RWPE1 (cell line): ENCODE measurements at regions not wholly inside any gene's neighbourhood (a gene's known extent, or its start where the extent isn't known, plus 50 kb on each side); places are given as distances from the start of the nearest gene placed in this dataset.

Experiments used
- CTCF ChIA-PET: fragments of 350-600 bp; sonication (Branson Sonifier 250); formaldehyde crosslinking; extraction: SDS; loops from one replicate; lab custom pipeline; 2021; lab: Yijun Ruan, JAX
- POLR2A ChIA-PET: fragments of 400-600 bp; formaldehyde crosslinking; extraction: SDS; loops from one replicate; lab custom pipeline; 2020; ENCODE audit warnings: antibody characterized with exemption; ENCODE audit not compliant: low non-redundant PET; lab: Yijun Ruan, JAX
- DNase-seq: peaks from one replicate; pipeline ENCODE4 v3.0.0; 2012; ENCODE audit warnings: low spot score
- H3K27ac ChIP-seq: fragments of 450-650 bp; 2 replicates; pipeline ENCODE4 v1.5.1; 2017
- TF ChIP-seq, protein P1 (sequence below): fragments of 450-650 bp; conservative IDR thresholded peaks from 2 replicates; pipeline ENCODE4 v1.5.1; 2017; ENCODE audit warnings: low read depth, mild to moderate bottlenecking

DNA sequence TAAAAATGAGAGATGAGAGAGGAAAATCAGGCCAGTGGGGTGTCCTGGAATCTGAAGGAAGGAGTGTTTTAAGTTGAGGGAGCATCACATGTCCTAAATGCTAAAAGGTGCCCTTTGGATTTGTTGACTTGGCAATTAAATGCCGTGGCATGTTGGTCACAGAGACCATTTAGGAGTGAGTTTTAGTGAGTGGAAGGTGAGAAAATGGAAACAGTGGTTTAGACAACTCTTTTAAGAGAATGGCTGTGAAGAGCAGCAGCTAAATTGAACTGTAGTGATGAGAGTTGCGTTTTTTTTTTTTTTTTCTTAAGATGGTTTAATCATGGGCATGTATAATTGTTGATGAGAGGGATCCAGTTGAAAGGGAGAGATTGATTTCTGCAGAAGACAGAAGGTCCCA, 95.0 kb downstream of the S1PR1 start:
- ChIA-PET POLR2A (no interaction called here), CTCF (no interaction called here)
- H3K27ac ChIP-seq: no peak overlapping the region
- TF ChIP-seq, protein P1, sequence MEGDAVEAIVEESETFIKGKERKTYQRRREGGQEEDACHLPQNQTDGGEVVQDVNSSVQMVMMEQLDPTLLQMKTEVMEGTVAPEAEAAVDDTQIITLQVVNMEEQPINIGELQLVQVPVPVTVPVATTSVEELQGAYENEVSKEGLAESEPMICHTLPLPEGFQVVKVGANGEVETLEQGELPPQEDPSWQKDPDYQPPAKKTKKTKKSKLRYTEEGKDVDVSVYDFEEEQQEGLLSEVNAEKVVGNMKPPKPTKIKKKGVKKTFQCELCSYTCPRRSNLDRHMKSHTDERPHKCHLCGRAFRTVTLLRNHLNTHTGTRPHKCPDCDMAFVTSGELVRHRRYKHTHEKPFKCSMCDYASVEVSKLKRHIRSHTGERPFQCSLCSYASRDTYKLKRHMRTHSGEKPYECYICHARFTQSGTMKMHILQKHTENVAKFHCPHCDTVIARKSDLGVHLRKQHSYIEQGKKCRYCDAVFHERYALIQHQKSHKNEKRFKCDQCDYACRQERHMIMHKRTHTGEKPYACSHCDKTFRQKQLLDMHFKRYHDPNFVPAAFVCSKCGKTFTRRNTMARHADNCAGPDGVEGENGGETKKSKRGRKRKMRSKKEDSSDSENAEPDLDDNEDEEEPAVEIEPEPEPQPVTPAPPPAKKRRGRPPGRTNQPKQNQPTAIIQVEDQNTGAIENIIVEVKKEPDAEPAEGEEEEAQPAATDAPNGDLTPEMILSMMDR: no peak
- DNase-seq: no peak

DNA sequence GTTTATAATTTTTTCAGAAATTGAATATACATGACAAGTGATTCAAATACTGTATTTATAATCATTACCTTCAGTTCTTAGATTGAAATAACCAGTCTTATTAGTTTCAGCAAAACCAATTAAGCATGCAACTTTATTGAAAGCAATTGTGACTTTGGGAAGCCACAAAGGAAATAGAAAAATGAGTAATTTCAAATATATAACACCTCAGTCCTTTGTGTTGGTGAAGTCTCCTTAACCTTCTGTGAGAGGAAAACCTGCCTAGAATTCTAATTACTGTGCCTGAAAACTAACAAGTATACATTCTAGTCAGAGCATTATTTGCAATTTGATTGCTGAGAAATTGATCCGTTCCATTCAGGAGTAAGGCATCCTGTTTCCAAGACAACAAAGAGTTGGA, 95.8 kb downstream of the S1PR1 start:
- ChIA-PET CTCF (no interaction called here), POLR2A (no interaction called here)
- H3K27ac ChIP-seq: no peak overlapping the region
- DNase-seq: no peak
- TF ChIP-seq, protein P1: no peak

DNA sequence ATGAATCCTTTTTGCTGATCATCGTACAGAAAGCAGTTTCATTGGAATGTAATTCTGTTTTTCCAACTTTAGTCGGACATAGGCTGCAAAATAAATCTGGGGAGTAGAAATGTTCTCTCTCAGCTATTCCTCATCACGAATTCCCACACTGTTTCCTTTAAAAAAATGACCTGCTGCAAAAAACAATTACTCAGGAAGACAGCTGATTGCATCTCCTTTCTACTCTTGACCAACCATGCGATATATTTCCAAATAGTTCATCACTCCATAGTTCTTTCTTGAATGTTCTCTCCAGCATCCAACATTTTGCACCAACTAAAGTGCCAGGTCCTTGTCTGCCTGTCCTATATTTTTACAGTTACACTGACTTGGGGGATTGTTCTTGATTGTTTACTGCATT, 96.4 kb downstream of the S1PR1 start:
- DNase-seq: no peak
- TF ChIP-seq, protein P1: no peak
- CTCF ChIA-PET: no interaction called here
- H3K27ac ChIP-seq: no peak overlapping the region
- POLR2A ChIA-PET: no interaction called here

DNA sequence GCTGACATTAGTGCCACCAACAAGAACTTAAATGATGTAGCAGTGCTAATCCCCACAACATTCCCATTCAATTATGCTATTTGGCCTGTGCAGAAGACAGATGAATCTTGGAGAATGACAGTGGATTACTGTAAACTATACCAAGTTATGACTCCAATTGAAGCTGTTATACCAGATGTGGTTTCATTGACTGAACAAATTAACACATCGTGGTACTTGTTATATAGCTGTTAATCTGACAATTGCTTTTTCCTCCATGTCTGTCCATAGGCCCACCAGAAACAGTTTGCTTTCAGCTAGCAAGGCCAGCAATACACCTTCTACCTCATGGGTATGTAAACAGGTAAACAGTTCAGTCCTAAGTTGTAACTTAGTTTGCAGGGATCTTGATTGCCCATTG, 101.1 kb downstream of the S1PR1 start:
- DNase-seq: no peak
- H3K27ac ChIP-seq: no peak overlapping the region
- TF ChIP-seq, protein P1: no peak
- ChIA-PET CTCF (no interaction called here), POLR2A (no interaction called here)

DNA sequence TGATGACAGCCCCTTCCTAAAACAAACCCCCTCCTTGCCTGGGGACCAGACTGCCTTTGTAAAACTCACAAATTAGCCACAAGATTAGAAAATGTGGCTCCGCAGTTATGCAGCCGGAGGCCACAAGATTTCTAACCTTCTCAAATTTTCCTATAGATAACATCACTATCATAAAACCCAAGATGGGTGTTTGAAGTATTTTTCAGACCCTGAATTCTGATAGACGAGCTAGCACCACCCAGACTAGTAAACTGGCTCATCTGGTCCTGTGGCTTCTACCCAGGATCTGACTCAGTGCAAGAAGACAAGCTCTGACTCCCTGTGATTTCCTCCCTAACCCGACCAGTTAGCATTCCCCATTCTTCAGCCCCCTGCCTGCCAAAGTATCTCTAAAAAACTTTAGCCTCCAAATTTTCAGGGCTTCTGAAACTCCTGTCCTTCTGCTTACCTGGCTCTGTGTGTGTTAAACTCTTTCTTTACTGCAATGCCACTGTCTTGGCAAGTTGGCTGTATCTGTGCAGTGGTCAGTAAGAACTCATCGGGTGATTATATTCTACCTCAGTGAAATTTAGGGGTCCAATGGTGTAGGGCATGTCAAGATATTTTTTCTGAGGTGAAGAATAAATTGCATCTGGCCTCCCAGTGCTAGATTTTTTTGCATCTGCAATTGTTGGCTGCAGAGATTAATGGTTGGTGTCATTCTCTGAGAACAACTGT, 102.1 kb downstream of the S1PR1 start:
- TF ChIP-seq, protein P1: no peak
- DNase-seq: peak; percentile 13
- ChIA-PET CTCF (no interaction called here), POLR2A (no interaction called here)
- no peak overlapping the region for H3K27ac ChIP-seq

DNA sequence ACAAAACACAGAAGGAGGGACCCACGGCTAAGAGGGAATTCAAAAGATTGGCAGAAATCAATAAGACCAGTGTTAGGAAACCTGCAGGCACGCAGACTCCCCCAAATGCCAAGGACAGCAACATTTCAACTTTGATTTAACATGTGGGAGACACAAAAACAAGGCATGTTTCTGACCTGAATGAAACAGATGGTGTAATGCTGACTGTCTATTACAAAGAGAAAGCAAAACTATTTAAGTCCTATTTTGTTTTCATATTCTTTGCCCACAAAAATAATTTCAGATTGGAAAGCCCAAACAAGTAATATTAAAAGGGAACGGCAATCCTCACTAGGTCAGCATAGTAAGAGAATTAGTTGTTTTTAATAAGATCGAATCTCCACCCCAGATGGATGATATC, 107.9 kb downstream of the S1PR1 start:
- CTCF ChIA-PET: no interaction called here
- POLR2A ChIA-PET: no interaction called here
- TF ChIP-seq, protein P1: no peak
- no peak overlapping the region for H3K27ac ChIP-seq
- DNase-seq: no peak
